ENCODE measurements at regions not wholly inside any gene's neighbourhood (a gene's known extent, or its start where the extent isn't known, plus 50 kb on each side); places are given as distances from the start of the nearest gene placed in this dataset.
"Not testable (repeated sequence)": the region's sequence is repeated elsewhere in the genome, so short reads cannot be mapped to it uniquely, and the experiment has no call there.

- H3K9me3 ChIP-seq (replicated peaks in 1 of 3), result no peaks in the 10 kb centered on the region
- 83 to 91% (median 88%) methylated on average over 6 to 9 of the region's 9 CpGs for WGBS, 4 donors
- H3K4me3 ChIP-seq, result no peak overlapping the region
- no peaks in the 10 kb centered on the region for H3K27me3 ChIP-seq
- DNase-seq, result no peak
- H3K36me3 ChIP-seq (replicated peaks in 1 of 2), result no peaks in the 10 kb centered on the region
- intact Hi-C loops (cut with DNase I), result no loop called here
- H3K4me1 ChIP-seq (replicated peaks in 1 of 2), result peaks cover 0 to 4% of the 10 kb centered on the region in 2 donors
- no peak for TF ChIP-seq POLR2A (IDR thresholded peaks at IDR 0.05)
- TF ChIP-seq, protein P1, sequence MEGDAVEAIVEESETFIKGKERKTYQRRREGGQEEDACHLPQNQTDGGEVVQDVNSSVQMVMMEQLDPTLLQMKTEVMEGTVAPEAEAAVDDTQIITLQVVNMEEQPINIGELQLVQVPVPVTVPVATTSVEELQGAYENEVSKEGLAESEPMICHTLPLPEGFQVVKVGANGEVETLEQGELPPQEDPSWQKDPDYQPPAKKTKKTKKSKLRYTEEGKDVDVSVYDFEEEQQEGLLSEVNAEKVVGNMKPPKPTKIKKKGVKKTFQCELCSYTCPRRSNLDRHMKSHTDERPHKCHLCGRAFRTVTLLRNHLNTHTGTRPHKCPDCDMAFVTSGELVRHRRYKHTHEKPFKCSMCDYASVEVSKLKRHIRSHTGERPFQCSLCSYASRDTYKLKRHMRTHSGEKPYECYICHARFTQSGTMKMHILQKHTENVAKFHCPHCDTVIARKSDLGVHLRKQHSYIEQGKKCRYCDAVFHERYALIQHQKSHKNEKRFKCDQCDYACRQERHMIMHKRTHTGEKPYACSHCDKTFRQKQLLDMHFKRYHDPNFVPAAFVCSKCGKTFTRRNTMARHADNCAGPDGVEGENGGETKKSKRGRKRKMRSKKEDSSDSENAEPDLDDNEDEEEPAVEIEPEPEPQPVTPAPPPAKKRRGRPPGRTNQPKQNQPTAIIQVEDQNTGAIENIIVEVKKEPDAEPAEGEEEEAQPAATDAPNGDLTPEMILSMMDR (IDR thresholded peaks at IDR 0.05), result no peak
- H3K27ac ChIP-seq, result no peak overlapping the region
These were observed 76.7 kb downstream of the FHIP1A start for GRCh38 chr4:151485541-151486131.

- Histone ChIP-seq H3K27me3 (no peaks in the 10 kb centered on the region), H3K36me3 (replicated peaks in 1 of 2) (no peaks in the 10 kb centered on the region), H3K4me1 (replicated peaks in 1 of 2) (peaks cover 0 to 4% of the 10 kb centered on the region in 2 donors), H3K27ac (no peak overlapping the region), H3K9me3 (replicated peaks in 1 of 3) (no peaks in the 10 kb centered on the region), H3K4me3 (no peak overlapping the region)
- no peak for TF ChIP-seq POLR2A (IDR thresholded peaks at IDR 0.05)
- TF ChIP-seq, protein P1 (IDR thresholded peaks at IDR 0.05), result no peak
- WGBS, 4 donors, result 56 to 79% (median 68%) methylated on average over 3 of the region's 3 CpGs
- no peak for DNase-seq
- intact Hi-C loops (cut with DNase I), result no loop called here
These were observed 77.2 kb downstream of the FHIP1A start for GRCh38 chr4:151486168-151486567.

DNA sequence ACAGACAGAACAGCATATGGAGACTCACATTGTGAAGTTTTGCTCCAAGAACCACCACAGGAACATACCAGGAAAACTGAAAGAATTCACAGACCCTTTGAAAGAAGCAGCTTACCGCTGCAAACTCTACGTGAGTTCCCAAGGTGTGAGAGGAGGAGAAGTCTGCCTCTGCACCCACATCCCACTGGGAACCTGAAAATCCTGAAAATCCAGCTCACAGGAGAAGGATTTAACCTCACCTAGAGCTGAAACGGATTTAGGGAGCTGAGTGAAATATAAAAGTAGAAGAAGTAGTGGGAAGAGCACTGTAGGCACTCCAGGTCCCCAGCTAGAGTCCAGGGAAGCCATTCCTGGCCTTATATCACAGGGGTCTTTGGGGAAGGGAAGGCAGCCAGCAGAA lies 80.0 kb downstream of the FHIP1A start:
- no peak for TF ChIP-seq POLR2A (IDR thresholded peaks at IDR 0.05)
- TF ChIP-seq, protein P1 (IDR thresholded peaks at IDR 0.05), result no peak
- DNase-seq, result no peak
- Histone ChIP-seq H3K27ac (no peak overlapping the region), H3K36me3 (replicated peaks in 1 of 2) (no peaks in the 10 kb centered on the region), H3K4me1 (replicated peaks in 1 of 2) (peaks cover 0 to 4% of the 10 kb centered on the region in 2 donors), H3K27me3 (no peaks in the 10 kb centered on the region), H3K9me3 (replicated peaks in 1 of 3) (no peaks in the 10 kb centered on the region), H3K4me3 (no peak overlapping the region)
- intact Hi-C loops (cut with DNase I), result no loop called here
- WGBS, 4 donors, result 75 to 84% (median 82%) methylated on average over 3 of the region's 3 CpGs

- Histone ChIP-seq H3K4me1 (replicated peaks in 1 of 2) (peaks cover 0 to 4% of the 10 kb centered on the region in 2 donors), H3K27ac (no peak overlapping the region), H3K36me3 (replicated peaks in 1 of 2) (no peaks in the 10 kb centered on the region), H3K27me3 (no peaks in the 10 kb centered on the region), H3K9me3 (replicated peaks in 1 of 3) (no peaks in the 10 kb centered on the region), H3K4me3 (no peak overlapping the region)
- no peak for DNase-seq
- WGBS, 4 donors, result 80 to 94% (median 81%) methylated on average over 9 of the region's 9 CpGs
- intact Hi-C loops (cut with DNase I), result no loop called here
- TF ChIP-seq, protein P1 (IDR thresholded peaks at IDR 0.05), result no peak
- no peak for TF ChIP-seq POLR2A (IDR thresholded peaks at IDR 0.05)
These were observed 80.7 kb downstream of the FHIP1A start for GRCh38 chr4:151489462-151490203.

DNA sequence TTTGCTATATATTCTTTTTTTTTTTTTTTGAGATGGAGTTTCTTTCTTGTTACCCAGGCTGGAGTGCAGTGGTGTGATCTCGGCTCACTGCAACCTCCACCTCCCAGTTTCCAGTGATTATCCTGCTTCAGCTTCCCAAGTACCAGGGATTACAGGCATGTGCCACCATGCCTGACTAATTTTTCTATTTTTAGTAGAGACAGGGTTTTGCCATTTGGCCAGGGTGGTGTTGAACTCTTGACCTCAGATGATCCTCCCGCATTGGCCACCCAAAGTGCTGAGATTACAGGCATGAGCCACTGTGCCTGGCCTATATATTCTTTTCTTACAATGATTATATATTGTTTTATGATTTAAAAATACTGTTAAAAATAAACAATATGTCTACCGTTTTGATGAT lies 86.6 kb downstream of the FHIP1A start:
- H3K27me3 ChIP-seq; H3K27ac ChIP-seq; H3K9me3 ChIP-seq (replicated peaks in 1 of 3); DNase-seq; H3K36me3 ChIP-seq (replicated peaks in 1 of 2); H3K4me1 ChIP-seq (replicated peaks in 1 of 2); H3K4me3 ChIP-seq; intact Hi-C loops (cut with DNase I): not testable (repeated sequence)
- 81 to 87% (median 84%) methylated on average over 3 of the region's 3 CpGs for WGBS, 4 donors

GRCh38 chr4:151511548-151511947 lies 102.6 kb downstream of the FHIP1A start:
- H3K9me3 ChIP-seq (replicated peaks in 1 of 3); H3K4me1 ChIP-seq (replicated peaks in 1 of 2); H3K36me3 ChIP-seq (replicated peaks in 1 of 2); H3K27ac ChIP-seq; intact Hi-C loops (cut with DNase I); H3K27me3 ChIP-seq; DNase-seq; H3K4me3 ChIP-seq: not testable (repeated sequence)
- WGBS, 4 donors, result 84 to 97% (median 92%) methylated on average over 9 to 11 of the region's 11 CpGs
